Osteocyte (in vitro differentiated cells): ENCODE measurements at regions not wholly inside any gene's neighbourhood (a gene's known extent, or its start where the extent isn't known, plus 50 kb on each side); places are given as distances from the start of the nearest gene placed in this dataset.

Experiments used
- DNase-seq: peaks from one replicate; pipeline ENCODE4 v3.0.0; 2021; ENCODE audit warnings: mixed read lengths; ENCODE audit not compliant: unreplicated experiment; ENCODE audit errors: extremely low spot score
- H3K27ac Mint-ChIP-seq: one replicate; pipeline ENCODE4 v1.8.0; 2021; ENCODE audit warnings: mild to moderate bottlenecking, mixed read lengths; ENCODE audit not compliant: unreplicated experiment
- H3K27me3 Mint-ChIP-seq: one replicate; pipeline ENCODE4 v1.8.0; 2021; ENCODE audit warnings: mixed read lengths; ENCODE audit not compliant: unreplicated experiment
- H3K36me3 Mint-ChIP-seq: one replicate; pipeline ENCODE4 v1.8.0; 2021; ENCODE audit warnings: mixed read lengths; ENCODE audit not compliant: unreplicated experiment
- H3K4me1 Mint-ChIP-seq: one replicate; pipeline ENCODE4 v1.8.0; 2021; ENCODE audit warnings: mixed read lengths; ENCODE audit not compliant: unreplicated experiment
- H3K4me3 Mint-ChIP-seq: one replicate; pipeline ENCODE4 v1.8.0; 2021; ENCODE audit warnings: mild to moderate bottlenecking, moderate library complexity, mixed read lengths; ENCODE audit not compliant: unreplicated experiment
- H3K9me3 Mint-ChIP-seq: one replicate; pipeline ENCODE4 v1.8.0; 2021; ENCODE audit warnings: mixed read lengths; ENCODE audit not compliant: unreplicated experiment
- CTCF ChIP-seq: fragments of 200-600 bp; sonication (generic); IDR thresholded peaks from 2 replicates; pipeline ENCODE4 v1.5.0; 2021; ENCODE audit warnings: antibody characterized with exemption, mild to moderate bottlenecking, moderate library complexity

- no peaks in the 10 kb centered on the region for H3K4me1 Mint-ChIP-seq
Observed at GRCh38 chr5:20615888-20616563, 628.0 kb upstream of the CDH18 start.

GRCh38 chr5:20611620-20612019 lies 623.6 kb upstream of the CDH18 start:
- H3K4me3 Mint-ChIP-seq, result no peak overlapping the region
- no peaks in the 10 kb centered on the region for H3K36me3 Mint-ChIP-seq
- H3K27ac Mint-ChIP-seq, result no peak overlapping the region
- H3K27me3 Mint-ChIP-seq, result no peaks in the 10 kb centered on the region
- no peaks in the 10 kb centered on the region for H3K9me3 Mint-ChIP-seq
- no peak for TF ChIP-seq CTCF
- no peaks in the 10 kb centered on the region for H3K4me1 Mint-ChIP-seq
- no peak for DNase-seq

More at GRCh38 chr5:20615888-20616563, 628.0 kb upstream of the CDH18 start:
- no peak for DNase-seq
- Mint-ChIP-seq H3K36me3 (no peaks in the 10 kb centered on the region), H3K27ac (no peak overlapping the region), H3K4me3 (no peak overlapping the region), H3K9me3 (no peaks in the 10 kb centered on the region), H3K27me3 (no peaks in the 10 kb centered on the region)
- TF ChIP-seq CTCF, result no peak

GRCh38 chr5:20610681-20611080 lies 622.7 kb upstream of the CDH18 start:
- Mint-ChIP-seq H3K27ac (no peak overlapping the region), H3K4me3 (no peak overlapping the region), H3K27me3 (no peaks in the 10 kb centered on the region), H3K4me1 (no peaks in the 10 kb centered on the region), H3K9me3 (peaks cover 3% of the 10 kb centered on the region), H3K36me3 (no peaks in the 10 kb centered on the region)
- no peak for TF ChIP-seq CTCF
- DNase-seq, result no peak

- TF ChIP-seq CTCF, result no peak
- H3K4me3 Mint-ChIP-seq, result no peak overlapping the region
- H3K27me3 Mint-ChIP-seq, result no peaks in the 10 kb centered on the region
- DNase-seq, result no peak
- H3K9me3 Mint-ChIP-seq, result peaks cover 3% of the 10 kb centered on the region
- H3K27ac Mint-ChIP-seq, result no peak overlapping the region
- no peaks in the 10 kb centered on the region for H3K4me1 Mint-ChIP-seq
- H3K36me3 Mint-ChIP-seq, result no peaks in the 10 kb centered on the region
Observed at GRCh38 chr5:20609126-20609525, 621.1 kb upstream of the CDH18 start.

- Mint-ChIP-seq H3K9me3 (peaks cover 3% of the 10 kb centered on the region), H3K27me3 (no peaks in the 10 kb centered on the region)
Observed at GRCh38 chr5:20608567-20608966, 620.6 kb upstream of the CDH18 start.

More at GRCh38 chr5:20608567-20608966, 620.6 kb upstream of the CDH18 start:
- Mint-ChIP-seq H3K4me3 (no peak overlapping the region), H3K4me1 (no peaks in the 10 kb centered on the region), H3K27ac (no peak overlapping the region), H3K36me3 (no peaks in the 10 kb centered on the region)
- no peak for TF ChIP-seq CTCF
- DNase-seq, result no peak
